ENCODE measurements at regions not wholly inside any gene's neighbourhood (a gene's known extent, or its start where the extent isn't known, plus 50 kb on each side); places are given as distances from the start of the nearest gene placed in this dataset.
"Not testable (repeated sequence)": the region's sequence is repeated elsewhere in the genome, so short reads cannot be mapped to it uniquely, and the experiment has no call there.

DNA sequence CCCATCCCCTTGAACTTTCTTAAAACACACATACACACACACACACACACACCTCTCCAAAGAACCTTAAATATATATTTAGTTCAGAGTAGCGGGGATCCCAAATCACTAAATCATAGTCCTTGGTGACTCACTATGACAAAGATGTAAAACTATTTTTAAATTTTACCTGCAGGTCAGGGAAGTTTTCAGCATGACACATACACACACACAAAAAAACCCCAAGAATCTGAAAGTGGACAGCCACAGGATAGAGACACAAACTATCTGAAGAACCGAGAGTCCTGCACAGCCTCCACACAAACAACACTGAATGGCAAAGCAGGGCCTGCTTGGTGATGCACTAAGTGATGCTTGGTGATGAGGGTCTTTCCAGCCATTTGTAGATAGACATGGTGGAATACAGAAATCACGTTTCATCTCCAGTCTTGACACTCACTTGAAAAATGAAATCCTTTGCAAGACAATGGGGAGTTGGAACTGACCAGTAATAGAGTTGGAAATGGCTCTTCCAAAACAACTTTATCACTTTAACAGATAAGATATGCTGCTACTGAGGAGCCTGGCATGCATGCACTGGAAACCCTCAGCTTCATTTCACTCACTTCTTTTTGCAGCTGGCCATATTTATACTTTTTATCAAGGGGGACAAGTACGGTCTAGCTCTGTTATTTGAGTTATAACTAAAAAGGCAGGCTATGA is 307.3 kb downstream of the RAPGEF2 start:
- no peak for DNase-seq

DNA sequence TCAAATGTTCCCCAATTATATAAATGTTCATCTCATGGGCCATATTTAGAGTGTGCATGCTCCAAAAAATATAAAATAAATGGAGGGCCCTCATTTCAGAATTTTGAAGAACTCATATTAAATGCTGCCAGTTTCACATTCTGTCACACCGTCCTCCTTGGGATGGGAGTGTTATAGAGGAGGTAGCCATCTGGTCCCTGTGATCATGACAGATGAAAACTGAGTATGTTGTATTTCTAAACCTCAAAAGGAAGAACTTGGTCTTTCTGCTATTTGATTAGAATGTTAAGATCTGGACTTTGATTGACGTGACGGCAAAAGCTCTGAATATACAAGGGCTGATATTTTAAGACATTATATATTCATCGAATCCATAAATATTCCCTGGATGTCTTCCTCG is 308.0 kb downstream of the RAPGEF2 start:
- DNase-seq = no peak

DNA sequence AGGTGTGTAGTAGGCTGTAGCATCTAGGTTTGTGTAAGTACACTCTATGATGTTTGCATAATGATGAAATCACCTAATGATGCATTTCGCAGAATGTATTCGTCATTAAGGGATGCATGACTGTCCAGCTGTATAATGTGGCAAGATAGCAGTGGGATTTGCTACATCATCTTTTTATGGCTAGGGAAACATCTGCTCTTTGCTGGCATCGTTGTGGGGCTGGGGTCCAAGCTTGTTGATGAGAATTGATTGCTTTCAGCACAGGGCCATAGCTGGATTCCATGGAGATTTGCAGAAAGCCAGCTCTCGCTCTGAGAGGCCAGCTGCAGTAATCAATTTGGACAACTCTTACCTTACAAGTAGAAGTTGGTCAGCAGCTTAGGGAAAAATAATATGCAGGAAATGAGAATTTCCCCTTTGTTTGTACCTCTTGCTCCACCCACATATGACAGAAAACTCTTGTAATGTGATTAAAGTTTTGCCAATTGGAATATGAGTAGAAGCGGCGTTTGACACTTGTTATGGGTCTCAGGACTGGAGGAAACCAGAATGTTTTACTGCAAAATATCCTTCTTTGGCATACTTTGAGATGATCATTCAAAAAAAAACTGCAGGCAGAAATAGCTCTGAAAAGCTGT is 310.5 kb downstream of the RAPGEF2 start:
- no peak for DNase-seq

DNA sequence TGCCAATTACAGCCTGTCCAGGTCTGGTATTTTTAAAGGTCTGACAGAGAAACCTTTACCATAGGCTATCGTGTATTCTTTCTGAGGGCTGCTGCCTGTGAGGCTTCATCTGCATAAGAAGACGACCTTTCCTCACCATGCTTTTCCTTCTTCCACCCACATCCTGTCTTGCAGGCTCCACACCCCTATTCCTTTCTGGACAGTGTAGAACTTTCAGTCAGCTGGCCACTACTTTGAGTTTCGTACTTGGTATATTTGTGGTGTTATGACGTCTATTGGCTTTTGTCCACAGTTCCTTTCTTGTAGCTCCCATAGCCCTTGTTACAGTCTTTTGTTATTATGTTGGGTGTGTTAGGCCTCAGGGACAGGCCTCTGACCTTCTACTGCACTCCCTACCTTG is 311.4 kb downstream of the RAPGEF2 start:
- DNase-seq = no peak

DNA sequence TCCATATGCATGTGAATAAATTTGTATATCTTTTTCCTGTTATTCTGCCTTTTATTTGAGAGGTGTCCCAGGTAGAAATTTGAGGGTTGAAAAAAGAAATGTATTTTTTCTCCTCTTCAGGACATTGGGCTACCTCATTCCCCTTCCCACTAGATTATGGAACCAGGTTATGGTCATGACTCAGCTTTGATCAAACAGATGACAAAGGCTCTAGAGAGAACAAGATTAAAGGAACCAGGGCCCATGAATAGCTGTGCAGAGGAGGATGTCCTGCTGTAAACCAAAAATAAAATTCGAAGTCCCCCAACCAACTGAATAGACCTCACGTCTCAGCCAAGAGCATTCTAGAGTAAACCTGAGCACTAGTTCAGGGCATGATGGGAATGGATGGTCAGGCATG is 313.2 kb downstream of the RAPGEF2 start:
- no peak for DNase-seq

DNA sequence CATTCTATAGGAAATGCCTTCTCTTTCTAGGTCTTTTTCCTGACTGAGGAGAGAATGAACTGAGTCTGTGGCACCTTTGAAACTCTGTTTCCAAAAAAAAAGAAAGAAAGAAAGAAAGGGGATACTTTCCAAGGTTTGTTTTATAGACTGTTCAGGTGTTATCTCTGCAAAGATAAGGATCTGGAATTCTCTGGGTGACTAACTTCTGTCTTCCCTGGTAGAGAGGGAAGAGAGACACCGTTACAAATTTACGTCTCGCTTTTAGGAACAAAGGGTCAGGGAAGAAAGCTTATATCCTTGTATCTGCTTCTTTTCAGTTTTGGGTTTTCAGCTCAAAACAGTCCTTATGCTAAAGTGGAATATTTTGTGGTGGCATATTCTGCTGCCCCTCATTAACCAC is 314.1 kb downstream of the RAPGEF2 start:
- DNase-seq = no peak

DNA sequence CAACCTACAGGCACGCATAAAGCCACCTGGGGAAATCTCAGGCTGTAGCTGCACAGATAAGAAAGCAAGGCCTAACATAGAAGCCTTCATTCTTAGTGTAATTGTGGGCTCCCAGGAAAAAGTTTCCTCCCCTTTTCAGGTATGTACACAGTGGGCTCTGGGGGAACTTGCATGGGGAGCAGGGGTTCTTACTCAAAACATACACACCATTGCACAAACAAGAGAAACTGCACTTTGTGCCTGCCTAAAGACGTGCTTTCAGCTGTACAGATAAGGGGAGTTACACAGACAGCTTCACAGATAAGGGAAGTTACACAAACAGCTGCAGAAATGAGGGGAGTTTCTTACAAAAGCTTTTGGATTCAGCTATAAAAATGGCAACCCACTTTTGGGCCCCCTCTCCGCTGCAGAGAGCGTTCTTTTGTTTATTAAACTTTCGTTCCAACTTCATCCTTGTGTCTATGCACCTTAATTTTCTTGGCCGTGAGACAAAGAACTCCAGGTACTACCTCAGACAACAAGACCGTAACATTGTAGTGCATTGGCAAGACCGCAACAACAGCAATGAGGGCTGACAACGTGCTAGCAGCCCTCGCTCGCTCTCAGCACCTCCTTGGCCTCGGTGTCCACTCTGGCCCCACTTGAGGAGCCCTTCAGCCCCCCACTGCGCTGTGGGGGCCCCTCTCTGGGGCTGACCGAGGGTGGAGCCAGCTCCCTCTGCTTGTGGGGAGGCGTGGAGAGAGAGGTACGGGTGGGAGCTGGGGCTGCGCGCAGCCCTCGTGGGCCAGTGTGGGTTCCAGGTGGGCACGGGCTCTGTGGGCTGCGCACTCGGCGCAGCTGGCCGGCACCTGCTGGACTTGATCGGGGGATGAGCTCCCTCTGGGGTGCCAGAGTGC is 317.5 kb downstream of the RAPGEF2 start:
- DNase-seq = no peak

DNA sequence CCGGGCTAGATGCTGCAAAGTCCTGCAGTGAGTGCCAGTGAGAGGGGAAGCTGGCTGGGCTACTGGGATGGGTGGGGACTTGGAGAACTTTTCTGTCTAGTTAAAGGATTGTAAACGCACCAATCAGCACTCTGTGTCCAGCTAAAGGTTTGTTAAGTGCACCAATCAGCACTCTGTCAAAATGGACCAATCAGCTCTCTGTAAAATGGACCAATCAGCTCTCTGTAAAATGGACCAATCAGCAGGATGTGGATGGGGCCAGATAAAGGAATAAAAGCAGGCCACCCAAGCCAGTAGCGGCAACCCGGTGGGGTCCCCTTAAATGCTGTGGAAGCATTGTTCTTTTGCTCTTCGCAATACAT is 318.2 kb downstream of the RAPGEF2 start:
- not testable (repeated sequence) for DNase-seq

DNA sequence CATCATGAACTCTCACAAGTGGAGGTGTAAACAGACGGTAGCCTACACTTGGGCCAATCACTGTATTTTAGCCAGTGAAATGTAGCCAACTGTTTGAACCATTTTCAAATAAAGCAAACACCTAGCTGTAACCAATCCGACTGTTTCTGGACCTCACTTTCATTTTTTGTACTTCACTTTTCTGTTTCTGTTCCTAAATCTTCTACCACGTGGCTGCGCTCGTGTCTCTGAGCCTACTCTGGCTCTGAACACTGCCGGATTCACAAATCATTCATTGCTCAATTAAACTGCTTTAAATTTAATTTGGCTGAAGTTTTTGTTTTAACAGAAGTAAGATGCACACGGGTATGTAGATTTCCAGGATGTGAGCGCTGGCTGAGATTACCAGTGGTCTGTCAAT is 319.1 kb downstream of the RAPGEF2 start:
- no peak for DNase-seq

DNA sequence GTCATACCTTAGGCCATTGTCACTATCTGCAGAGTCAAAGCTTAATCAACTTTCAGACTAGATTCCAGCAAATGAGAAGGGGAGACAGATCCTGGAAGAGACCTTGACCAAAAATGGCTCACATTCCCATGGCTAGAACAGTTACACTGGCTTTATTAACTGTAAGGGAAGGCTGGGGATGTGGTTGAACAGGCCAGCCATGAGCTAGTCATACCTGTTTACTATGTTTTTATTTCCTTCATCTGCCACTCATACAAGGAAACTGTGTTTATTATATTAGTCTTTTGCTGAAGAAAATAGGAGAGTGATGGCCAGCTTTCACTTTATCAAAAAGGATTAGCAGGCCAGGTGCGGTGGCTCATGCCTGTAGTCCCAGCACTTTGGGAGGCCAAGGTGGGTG is 319.7 kb downstream of the RAPGEF2 start:
- no peak for DNase-seq

DNA sequence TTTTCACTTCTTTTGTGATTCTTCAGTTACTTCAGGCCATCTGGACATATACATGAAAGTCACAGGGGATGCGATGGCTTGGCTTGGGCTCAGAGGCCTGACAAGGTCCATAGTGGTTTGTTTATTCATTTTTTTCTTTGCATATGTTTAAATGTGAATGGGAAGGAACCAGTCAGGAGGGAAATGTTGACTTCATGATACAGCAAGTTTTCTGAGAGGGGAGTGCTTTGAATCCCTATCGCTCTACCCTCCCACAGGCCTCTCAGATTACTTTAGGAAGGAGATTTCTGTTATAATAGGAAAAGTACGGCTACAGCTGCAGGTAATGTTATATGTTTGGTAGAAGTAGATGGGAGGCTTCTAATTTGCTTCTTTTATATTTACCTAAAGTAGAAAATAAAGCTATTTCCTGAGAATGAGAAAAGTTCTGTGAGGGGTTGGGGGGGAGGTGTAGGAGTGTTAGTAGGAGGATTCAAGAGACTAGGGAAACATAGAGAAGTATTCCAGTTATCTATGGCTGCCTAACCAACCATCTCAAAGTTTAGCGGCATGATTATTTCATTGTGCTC is 322.9 kb downstream of the RAPGEF2 start:
- DNase-seq = no peak

DNA sequence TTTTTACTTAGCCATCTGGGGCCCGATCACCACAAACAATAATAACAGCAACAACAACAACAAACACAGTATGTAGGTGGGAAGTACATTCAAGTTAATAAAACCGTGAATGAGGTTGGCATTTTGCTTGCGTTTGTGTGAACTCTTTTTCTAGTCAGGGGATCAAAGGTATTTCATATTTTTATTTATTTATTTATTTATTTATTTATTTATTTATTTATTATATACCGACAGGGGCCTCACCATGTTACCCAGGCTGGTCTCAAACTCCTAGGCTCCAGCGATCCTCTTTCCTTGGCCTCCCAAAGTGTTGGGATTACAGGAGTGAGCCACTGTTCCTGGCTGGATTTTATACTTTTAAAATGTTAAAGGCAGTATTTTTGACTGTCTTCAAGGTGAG is 325.4 kb downstream of the RAPGEF2 start:
- no peak for DNase-seq

DNA sequence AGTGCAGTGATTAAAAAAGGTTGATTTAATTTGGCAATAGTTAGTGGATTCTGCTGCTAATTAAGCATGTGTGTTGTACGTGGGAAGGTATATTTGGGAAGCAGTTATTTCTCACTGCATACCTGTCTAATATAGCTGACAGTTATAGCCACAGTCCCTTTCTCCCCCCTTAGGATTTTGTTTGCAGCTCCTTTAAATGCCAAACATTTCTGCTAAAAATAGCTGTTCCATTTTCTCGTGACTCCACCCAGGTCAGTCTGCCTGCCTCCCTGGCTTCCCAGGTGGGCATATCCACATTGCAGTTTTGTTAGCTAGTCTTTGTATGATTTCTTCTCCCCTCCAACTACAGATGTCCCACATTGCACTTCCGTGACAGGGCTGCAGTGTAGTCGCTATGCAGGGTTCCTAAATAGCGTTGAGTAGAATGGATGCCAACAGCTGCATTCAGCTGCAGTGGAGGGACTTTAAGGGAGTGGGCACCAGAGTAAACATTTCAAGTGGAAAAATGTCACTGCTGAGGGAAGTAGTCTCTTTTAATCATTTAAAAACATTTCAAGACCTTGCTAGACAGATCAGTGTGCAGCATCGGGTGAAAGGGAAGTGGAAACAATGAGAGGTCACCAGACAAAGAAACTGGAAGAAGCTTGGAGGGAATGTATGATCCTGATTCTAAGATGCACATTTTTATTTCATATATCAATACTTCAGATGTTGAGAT is 326.3 kb downstream of the RAPGEF2 start:
- no peak for DNase-seq

DNA sequence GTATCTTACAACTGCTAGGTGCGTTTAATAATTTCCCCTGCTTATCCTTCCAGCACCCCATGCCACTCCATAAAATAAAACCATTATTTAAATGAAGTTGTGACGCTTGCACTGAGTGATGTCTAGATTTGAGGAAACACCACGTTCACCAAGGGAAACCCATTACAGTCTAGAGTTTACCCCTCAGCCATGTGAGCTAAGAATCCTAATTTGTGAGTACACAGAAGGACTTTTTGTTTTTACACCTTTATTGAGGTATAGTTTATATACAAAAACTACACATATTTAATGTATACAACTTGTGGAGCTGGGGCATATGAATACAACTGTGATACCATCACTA is 326.8 kb downstream of the RAPGEF2 start:
- DNase-seq = no peak

DNA sequence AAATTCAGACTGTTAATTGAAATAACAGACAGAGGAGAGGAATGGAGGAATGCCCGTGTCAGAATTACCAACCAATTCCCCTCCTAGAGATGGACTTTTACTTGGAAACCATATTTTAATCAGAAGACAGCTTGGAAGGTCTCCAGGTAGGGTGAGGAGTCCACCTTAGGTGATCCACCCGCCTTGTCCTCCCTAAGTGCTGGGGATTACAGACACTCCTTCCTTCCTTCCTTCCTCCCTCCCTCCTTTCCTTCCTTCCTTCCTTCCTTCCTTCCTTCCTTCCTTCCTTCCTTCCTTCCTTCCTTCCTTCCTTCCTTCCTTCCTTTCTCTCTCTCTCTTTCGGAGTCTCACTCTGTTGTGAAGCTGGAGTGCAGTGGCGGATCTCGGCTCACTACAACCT is 328.0 kb downstream of the RAPGEF2 start:
- DNase-seq = no peak

DNA sequence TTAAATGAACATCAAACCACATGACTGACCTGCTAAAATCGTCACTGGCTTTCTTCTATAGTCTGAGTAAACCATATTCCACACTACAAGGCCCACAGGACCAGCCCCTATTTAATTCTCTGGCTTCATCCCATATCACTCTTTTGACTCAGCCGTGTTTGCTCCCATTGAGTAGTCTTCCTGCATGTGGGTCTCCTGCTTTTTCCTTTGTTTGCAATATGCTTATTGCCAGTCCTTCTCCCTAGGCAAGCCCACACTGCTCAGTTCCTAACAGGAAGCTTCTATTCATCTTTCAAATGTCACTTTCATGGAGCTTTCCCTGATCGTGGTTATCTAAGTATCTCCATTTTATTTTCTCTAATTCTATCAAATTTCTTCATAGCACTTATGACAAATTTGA is 329.6 kb downstream of the RAPGEF2 start:
- no peak for DNase-seq

DNA sequence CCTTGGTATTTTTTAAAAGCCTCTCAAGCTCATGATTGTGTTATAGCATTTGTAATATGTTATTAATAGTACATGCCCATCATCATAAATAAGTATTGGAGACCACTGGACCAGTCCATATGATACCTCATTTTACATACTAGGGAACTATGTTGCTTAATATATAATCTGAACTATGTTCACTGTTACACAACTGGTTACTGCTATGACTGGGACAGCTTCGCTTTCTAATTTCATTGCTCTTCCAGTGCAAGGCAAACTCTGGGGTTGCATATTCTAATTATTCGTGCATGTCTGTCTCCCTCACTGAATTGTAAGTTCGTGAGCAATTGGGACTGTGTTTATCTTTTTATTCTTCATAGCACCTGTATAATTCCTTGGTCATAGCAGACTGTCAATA is 330.5 kb downstream of the RAPGEF2 start:
- DNase-seq = no peak

DNA sequence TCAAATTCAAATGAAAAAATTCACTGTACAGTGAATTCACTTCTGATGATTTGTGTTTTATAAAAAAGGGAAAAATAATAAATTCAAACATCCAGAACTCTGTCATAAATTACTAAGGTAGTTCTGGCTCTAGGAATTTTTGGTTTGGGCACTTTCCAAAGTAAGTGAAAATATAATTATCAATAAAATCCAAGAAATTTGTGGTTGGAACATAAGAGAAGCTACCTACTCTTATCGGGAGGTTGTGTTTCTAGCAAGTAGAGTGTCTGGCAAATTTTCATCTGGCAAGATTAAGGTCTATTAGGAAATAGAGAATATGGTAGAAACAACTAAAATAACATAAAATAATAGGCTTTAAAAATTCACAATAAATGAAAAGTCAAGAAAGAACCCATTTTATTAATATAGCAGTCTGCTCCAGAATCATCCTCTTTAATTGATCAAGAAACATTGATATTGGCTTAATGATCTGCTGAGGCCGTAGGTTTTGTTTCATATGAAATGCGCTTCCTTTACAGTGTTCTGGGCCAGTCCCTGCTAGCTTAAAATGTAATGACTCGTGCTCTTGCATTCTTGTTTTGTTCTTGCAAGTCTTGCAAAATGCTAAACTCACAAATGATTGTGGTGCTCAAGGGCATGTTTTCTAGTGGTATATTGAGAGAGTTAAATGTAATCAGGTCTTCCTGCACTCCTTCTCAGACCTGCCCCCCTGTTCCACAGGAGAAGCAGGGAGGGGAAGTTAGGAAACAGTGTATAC is 331.4 kb downstream of the RAPGEF2 start:
- DNase-seq = no peak

DNA sequence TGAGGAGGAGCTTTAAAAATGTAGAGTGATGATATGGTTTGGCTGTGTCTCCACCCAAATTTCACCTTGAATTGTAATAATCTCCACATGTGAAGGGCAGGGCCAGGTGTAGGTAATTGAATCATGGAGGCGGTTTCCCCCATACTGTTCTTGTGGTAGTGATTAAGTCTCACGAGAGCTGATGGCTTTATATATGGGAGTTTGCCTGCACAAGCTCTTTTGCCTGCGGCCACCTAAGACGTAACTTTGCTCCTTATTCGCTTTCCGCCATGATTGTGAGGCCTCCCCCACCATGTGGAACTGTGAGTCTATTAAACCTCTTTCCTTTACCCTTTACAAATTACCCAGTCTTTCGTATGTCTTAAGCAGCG is 332.0 kb downstream of the RAPGEF2 start:
- DNase-seq = no peak

DNA sequence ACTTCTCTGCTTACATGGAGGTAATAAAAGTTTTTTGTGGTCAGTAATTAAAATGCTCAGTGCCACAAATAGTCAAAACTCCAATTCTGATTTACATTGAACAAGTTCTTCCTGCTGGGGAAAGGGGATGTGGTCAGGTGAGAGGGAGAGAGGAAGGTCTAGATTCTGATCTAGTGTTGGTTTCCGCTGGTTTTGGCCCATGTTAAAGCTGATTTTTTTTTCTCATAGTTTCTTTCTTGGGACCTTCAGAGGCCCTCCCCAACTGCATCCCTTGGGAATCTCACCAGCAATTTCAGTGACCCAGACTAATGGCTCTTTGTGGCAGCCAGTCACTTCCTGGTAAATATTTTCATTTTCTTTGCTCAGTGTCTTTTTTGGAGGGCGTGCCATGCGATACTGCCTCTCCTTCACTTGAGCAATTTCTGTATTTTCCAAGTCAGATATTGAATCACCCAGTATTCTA is 332.7 kb downstream of the RAPGEF2 start:
- DNase-seq = peak; percentile 15

DNA sequence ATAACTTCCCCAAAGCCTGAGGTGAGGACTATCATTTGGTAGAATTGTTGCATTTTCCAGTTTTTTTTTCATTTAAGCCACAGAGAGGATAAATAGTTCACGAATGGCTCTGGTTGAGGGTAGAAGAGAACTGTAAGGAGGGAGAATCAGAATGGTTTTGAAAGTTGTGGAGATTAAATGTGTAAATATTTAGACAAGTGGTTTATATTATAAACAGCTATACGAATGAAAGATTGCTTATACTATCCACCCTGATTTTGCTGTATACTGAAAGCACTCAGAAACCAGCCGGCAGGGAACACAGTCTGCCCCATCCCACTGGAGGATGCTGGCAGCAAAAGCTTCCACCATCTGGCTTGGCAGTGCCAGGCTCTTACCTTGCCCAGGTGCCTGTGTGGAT is 341.1 kb downstream of the RAPGEF2 start:
- no peak for DNase-seq

DNA sequence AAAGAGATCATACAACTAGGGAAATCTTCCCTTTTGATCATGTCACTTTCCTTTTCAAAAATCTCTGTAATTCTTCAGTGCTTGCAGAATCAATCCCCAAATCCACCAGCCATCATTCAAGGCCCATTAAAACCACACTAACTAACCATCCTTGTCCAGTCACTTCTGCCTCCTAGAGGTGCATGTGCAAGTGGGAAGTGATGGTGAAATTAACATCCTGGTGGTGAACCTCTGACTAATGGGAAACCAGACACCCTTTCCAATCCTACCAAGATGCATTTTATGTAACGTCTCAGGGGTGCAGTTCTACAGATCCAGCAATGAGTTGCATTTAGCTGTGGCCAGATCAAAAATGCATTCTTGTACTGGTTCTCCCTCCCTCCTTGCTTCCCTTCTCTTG is 341.8 kb downstream of the RAPGEF2 start:
- DNase-seq = no peak
